Hippocampal formation (tissue), 2 donors: ENCODE measurements at regions not wholly inside any gene's neighbourhood (a gene's known extent, or its start where the extent isn't known, plus 50 kb on each side); places are given as distances from the start of the nearest gene placed in this dataset.
"Not testable (repeated sequence)": the region's sequence is repeated elsewhere in the genome, so short reads cannot be mapped to it uniquely, and the experiment has no call there.

Source experiments
- DNase-seq, 2 donors: peaks; one replicate each; lab custom pipeline; 2025; lab: John Stamatoyannopoulos, UW

- no peak for DNase-seq
These were observed 253.6 kb upstream of the EXOC2 start for GRCh38 chr6:946546-946945.

- DNase-seq = no peak
These were observed 246.8 kb upstream of the EXOC2 start for GRCh38 chr6:939526-940252.

- DNase-seq = no peak
These were observed 246.0 kb upstream of the EXOC2 start for GRCh38 chr6:938916-939315.

- DNase-seq = no peak
These were observed 245.4 kb upstream of the EXOC2 start for GRCh38 chr6:938271-938905.

GRCh38 chr6:935582-935981, 242.6 kb upstream of the EXOC2 start:
- no peak for DNase-seq

GRCh38 chr6:934686-935085, 241.7 kb upstream of the EXOC2 start:
- DNase-seq = no peak

- DNase-seq = not testable (repeated sequence)
These were observed 239.0 kb upstream of the EXOC2 start for GRCh38 chr6:931919-932318.

GRCh38 chr6:927157-927556, 234.2 kb upstream of the EXOC2 start:
- no peak for DNase-seq

GRCh38 chr6:925656-926213, 232.8 kb upstream of the EXOC2 start:
- DNase-seq = no peak

- DNase-seq = no peak
These were observed 231.7 kb upstream of the EXOC2 start for GRCh38 chr6:924661-925060.

GRCh38 chr6:921400-921799, 228.5 kb upstream of the EXOC2 start:
- no peak for DNase-seq

- no peak for DNase-seq
These were observed 227.6 kb upstream of the EXOC2 start for GRCh38 chr6:920512-920911.

GRCh38 chr6:919500-919899, 226.6 kb upstream of the EXOC2 start:
- DNase-seq = no peak

GRCh38 chr6:917939-918338, 225.0 kb upstream of the EXOC2 start:
- DNase-seq = no peak

- no peak for DNase-seq
These were observed 224.4 kb upstream of the EXOC2 start for GRCh38 chr6:917296-917695.

- no peak for DNase-seq
These were observed 223.2 kb upstream of the EXOC2 start for GRCh38 chr6:916131-916530.

GRCh38 chr6:912871-913835, 220.2 kb upstream of the EXOC2 start:
- no peak for DNase-seq

- DNase-seq = no peak
These were observed 215.0 kb upstream of the EXOC2 start for GRCh38 chr6:907928-908327.

GRCh38 chr6:906920-907319, 214.0 kb upstream of the EXOC2 start:
- no peak for DNase-seq

GRCh38 chr6:905556-905955, 212.6 kb upstream of the EXOC2 start:
- DNase-seq = no peak

- DNase-seq = no peak
These were observed 212.1 kb upstream of the EXOC2 start for GRCh38 chr6:904994-905393.

- DNase-seq = no peak
These were observed 210.8 kb upstream of the EXOC2 start for GRCh38 chr6:903761-904160.
